DMS 273 treated with DMSO at 0.1 percent for 48 hours (cell line): ENCODE measurements at regions not wholly inside any gene's neighbourhood (a gene's known extent, or its start where the extent isn't known, plus 50 kb on each side); places are given as distances from the start of the nearest gene placed in this dataset.
"Not testable (repeated sequence)": the region's sequence is repeated elsewhere in the genome, so short reads cannot be mapped to it uniquely, and the experiment has no call there.

ENCODE experiments used
- DNase-seq: peaks from one replicate; lab custom pipeline; 2025; lab: John Stamatoyannopoulos, UW

DNA sequence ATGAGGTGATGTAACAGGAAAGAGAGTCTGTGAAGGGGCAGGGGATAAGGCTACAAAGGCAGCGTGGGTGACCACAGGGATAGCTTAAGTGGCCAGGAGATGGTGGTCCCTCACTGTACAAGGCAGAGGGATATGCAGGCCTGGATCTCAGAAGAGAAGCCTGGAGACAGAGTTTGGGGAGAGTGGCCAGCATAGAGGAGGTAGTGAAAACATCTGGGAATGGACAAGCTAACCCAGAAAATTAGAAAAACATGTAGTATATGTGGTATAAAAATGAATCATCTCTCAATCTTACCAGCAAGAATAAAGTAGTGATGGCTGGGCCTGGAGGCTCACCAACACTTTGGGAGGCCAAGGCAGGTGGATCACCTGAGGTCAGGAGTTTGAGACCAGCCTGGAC lies 349.2 kb upstream of the KLF4 start:
- no peak for DNase-seq

DNA sequence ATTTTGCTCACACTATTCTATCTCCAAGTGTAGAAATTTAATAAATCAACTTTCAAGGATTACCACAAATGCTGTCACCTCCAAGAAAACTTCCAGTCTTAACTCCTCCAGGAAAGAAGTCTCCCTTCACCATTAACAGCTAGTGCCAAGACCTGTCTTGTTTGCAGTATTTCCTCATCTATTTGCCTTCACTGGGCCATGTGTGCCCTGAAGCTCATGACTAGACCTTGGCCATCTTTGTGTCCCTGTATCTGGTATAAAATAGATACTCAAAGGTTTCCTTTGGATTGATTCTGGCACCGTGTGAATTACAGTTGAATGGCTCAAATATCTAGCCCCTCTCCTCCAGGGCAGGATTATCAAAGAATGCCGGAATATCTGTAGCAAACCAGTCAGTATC lies 346.7 kb upstream of the KLF4 start:
- DNase-seq: no peak

DNA sequence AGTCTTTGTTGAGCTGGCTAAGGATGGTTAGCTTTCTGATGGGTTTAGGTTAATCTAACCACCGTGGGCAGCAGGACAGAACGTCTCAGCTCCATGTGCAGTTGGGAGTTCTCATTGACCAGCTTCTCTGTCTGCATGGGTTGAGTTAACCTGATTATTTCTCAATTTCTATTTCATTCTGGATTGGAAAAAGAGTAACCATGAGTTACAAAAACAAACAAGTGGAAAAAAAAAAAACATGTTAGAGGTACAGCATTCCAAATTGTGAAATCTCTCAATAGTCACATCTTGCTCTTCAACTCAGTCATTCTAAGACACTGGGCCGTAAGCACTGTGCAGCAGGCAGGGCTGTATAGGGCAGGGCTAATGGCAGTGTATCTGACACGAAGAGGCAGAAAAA lies 343.7 kb upstream of the KLF4 start:
- no peak for DNase-seq

DNA sequence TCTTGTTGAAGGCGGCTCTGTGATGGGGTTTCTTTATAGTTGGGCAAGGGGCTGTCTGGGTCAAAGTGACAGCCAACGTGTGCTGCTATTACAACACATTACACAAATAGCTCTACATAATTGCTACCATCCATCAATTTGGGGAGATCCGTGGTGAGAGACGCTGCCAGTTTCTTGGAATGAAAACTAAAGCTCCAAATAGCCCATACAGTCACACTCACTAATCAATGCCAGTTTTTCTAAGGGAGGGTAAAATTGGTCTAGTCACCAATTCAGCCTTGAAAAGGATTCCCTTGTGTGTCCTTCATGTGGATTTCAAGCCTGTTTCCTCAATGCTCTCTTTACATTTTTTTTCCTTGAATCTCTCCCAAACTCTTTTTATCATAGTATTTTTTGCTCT lies 343.3 kb upstream of the KLF4 start:
- no peak for DNase-seq

DNA sequence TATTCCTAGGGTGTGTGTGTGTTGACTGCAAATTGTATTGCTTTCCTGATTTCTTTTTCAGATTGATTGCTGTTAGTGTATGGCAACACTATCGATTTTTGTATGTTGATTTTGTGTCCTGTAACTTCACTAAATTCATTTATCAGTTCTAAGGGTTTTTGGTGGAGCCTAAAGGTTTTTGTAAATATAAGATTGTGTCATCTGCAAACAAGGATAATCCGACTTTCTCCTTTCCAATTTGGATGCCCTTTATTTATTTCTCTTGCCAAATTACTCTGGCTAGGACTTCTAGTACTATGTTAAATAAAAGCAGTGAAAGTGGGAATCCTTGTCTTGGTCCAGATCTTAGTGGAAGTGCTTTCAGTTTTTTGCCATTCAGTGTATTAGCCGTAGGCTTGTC lies 340.9 kb upstream of the KLF4 start:
- DNase-seq: no peak

DNA sequence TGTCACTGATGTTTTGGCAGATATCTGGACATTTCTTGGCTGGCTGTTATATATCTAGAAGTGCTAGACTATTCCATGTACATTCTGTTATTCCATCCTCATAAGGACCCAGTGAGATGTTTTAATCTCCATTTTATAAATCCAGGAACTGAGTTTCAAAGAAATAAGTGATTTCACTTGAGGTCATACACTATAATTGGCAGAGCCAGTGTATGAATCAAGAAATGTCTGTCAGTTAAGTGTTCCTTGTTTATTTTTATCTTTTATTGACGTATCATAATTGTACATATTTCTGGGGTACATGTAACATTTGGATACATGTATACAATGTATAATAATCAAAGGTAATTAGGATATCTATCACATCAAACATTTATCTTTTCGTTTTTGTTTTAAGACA lies 338.3 kb upstream of the KLF4 start:
- DNase-seq: no peak

DNA sequence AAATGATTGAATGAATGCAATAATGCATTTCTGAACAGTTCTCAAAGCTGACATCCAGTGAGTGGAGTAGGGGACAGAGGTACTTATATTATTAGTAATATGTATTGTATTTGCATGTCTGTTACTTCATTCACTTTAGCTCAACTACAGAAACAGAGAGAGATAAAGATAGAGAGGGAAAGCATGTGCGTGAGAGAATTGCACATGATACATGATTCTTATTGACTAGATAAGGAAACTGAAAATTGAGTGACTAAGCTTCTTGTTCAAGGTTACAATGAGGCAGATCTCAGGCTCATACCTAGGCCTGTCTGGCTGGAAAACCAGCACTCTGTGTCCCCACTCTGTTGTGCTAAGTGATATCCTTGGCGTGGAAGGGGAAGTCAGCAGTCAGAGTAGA lies 337.7 kb upstream of the KLF4 start:
- no peak for DNase-seq

DNA sequence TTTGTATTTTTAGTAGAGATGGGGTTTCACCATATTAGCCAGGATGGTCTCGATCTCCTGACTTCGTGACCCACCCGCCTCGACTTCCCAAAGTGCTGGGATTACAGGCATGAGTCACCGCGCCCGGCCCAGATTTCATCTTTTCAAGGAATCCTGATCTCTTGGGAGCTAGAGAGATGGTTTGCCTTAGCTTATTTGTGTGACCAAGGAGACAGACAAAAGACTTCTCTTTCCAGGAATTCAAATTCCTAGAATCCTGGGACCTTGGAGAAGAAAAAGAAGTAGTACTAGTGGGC lies 337.1 kb upstream of the KLF4 start:
- not testable (repeated sequence) for DNase-seq

DNA sequence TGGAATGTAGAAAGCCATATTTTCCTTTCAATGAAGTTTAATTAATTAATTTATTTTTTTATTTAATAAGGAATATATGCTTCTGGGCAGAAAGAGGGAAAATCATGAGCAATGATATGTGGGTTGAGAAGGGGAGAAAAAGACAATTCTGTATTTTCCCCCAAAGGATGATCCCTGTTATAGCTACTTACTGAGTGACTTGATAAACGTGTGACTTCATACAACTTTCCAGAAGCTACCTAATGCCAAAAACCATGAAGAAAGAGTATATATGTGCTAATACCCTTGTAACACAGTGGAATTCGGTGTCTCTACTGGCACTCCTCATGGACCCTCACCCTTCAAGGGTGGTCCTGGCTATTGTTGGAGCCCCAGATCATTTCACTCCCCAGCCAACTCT lies 335.0 kb upstream of the KLF4 start:
- DNase-seq: no peak

DNA sequence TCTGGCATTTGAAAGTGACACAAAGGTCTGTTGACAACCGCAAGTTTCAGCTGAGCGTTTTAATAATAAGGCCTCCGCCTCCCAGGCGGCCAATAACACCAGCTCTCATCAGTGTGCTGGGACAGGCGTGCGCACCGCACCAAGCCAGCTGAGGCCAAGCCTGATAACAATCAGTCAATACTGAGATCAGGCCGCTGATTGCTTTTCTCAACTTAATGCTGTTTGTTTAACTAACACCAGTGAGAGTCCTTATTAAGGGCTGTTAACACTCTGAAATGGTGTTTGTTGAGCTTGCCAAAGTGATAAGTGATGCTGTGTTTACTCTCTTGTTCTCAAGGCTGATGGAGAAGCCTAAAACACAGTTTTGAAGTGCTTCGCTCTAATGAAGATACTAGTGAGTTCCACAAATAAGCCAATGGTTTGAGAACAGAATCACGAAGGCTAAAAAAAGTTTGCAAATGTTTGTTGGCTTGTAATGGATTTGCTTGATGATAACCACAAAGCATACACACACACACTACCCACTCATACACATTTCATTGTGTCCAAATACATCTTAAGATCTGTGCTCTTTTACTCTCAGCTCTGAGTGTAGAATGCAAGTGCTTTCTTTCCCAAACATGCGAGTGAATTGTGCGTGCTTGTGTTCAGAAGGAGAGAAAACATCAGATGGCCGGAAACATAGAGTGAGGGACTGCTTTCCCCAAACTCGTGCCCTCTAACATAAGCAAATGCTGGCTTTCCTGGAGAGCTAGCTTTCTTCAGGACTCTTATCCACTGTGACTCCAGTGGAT lies 330.4 kb upstream of the KLF4 start:
- DNase-seq: no peak

DNA sequence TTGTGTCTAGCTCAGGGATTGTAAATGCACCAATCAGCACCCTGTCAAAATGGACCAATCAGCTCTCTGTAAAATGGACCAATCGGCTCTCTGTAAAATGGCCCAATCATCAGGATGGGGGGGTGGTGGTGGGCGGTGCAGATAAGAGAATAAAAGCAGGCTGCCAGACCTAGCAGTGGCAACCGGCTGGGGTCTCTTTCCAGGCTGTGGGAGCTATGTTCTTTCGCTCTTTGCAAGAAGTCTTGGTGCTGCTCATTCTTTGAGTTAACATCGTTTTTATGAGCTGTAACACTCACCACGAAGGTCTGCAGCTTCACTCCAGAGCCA lies 328.9 kb upstream of the KLF4 start:
- DNase-seq: not testable (repeated sequence)

DNA sequence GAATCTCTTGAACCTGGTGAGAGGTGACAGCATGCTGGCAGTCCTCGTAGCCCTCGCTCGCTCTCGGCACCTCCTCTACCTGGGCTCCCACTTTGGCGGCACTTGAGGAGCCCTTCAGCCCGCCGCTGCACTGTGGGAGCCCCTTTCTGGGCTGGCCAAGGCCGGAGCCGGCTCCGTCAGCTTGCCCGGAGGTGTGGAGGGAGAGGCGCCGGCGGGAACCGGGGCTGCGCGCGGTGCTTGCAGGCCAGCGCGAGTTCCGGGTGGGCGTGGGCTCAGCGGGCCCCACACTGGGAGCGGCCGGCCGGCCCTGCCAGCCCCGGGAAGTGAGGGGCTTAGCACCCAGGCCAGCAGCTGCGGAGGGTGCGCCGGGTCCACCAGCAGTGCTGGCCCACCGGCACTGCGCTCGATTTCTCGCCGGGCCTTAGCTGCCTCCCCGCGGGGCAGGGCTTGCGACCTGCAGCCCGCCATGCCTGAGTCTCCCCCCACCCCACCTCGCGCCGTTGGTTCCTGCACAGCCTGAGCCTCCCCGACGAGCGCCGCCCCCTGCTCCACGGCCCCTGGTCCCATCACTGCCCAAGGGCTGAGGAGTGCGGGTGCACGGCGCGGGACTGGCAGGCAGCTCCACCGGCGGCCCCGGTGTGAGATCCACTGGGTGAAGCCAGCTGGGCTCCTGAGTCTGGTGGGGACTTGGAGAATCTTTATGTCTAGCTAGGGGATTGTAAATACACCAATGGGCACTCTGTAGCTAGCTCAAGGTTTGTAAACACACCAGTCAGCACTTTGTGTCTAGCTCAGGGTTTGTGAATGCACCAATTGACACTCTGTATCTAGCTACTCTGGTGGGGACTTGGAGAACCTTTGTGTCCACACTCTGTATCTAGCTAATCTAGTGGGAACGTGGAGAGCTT lies 328.3 kb upstream of the KLF4 start:
- DNase-seq: not testable (repeated sequence)

DNA sequence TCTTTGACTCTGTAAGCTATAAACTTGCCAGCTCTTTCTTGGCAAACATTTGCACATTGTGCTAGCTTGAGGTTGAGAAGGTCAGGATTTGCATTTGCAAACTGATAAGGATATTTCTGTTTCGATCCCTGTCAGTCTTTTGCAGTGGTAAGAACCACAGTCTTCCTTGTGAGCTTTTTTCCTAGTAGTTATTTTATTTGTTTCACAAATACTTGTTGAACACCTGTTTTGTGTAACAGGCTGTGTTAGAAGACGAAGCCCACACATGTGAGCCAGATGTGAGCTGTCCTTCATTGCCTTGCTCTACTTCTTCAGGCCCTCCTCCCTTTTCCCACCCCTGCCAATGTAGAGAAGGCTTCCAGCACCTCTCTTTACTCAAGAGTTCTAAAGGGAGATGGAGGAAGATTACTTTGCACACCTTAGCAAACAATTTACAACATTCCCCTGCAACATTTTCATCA lies 327.0 kb upstream of the KLF4 start:
- no peak for DNase-seq

DNA sequence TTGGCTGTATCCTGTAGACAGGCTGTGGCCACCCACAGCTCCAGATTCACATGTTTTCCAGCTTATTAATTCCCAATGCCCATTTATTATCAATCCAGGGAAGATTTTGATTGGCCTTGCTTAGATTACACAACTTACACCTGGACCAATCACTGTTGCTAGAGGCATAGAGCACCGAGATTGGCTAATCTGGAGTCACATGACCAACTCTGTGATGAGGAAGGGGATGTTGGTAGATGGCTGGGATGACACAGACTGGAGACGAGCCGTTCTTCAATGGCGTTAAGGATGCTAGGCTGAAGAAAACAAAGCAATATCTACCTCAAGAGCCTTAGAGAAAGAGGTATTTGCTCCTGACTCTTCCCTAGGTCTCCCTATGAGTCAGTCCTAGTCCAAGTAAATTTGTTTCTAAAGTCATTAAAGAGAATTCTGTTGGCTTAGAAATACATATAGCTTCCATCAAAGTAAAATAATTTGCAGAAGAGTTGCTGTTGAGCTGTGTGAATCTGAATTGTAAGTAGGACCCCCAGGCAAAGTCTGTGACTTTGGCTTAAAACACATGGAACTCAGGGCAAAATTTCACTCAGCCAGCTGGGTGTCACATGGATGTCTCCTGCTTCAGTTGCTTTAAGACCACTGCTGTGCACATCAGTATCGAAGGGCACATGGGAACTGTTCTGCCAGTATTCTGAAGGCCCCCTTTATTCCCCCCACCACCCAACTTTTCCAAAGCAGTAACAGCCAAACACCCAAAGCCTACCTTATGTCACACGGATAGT lies 326.4 kb upstream of the KLF4 start:
- no peak for DNase-seq

DNA sequence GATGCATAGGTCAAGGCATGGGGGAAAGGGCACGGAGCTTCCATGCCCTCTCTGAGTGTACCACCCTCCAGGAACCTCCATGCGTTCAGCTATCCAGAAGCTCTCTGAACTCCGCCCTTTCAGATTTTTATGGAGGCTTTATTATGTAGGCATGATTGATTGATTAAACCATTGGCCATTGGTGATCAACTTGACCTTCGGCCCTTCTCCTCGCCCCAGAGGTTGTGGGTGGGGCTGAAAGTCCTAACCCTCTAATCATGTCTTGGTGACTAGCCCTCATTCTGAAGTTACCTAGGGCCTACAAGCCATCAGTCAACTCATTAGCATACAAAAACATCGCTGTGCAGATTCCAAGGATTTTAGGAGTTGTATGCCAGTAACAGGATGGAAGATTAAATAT lies 323.7 kb upstream of the KLF4 start:
- no peak for DNase-seq

DNA sequence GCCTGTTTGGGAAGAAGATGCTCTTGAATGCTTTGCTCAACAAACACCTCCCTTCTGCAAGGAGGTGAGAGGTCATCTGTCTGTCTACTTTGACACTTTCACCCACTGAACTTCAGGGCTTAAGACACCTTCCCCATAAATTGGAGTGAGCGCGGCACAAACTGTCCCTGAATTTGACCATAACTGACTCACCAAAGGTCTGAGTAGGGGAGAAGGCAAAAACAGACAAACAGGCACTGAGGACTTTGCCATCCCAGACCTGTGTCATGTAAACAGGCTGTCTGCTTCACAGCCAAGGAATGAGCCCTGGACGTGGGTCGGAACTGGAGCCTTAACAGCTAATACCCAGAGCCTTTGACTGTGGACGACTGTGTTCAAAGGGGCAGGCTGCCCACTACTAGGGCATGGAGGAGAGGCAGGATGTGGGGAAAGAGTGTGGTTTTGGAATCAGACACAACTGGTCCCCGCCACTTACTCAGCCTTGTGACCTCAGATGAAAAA lies 320.9 kb upstream of the KLF4 start:
- DNase-seq: no peak

DNA sequence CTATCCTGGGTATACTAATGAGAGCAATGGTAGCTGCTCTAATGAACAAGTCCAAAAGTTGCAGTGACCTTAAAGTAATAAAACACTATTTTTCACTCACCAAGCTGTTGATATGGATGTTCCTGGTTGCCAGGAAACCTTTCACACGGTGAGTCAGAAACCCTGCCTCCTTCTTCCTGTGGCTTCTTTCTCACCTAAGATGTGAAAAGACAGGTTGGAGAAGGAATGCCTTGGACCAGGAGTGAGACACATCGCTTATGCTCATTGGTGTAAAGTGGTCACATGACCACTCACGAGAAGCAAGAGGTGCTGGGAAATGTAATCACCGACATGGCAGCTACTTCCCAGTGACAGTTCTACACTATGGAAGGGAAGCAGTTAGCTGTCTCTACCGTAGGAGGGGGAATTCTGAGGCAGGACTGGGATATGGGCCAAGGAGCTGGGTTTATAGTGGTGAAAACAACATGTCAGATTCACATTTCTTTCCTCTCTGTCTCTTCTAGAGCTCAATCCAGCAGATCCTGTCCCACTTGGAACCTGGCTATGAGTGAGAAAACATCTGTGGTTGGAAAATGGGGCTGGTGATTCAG lies 320.4 kb upstream of the KLF4 start:
- no peak for DNase-seq

DNA sequence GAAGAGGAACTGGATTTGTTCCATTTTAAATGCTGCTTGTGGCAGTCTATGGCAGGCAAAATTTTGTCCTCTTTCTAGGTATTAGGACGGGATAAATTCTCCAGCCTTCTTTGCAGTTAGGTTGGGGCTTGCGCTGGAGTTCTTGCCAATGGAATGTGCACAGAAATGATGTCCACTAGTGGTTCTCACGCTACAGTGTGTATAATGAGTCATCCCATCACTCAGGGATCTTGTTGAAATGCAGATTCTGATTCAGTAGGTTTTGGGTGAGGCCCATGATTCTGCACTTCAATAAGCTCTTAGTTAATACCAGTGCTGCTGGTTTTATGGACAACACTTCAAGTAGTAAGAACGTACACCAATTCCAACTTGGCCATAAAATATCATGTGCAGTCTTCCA lies 317.6 kb upstream of the KLF4 start:
- DNase-seq: no peak

DNA sequence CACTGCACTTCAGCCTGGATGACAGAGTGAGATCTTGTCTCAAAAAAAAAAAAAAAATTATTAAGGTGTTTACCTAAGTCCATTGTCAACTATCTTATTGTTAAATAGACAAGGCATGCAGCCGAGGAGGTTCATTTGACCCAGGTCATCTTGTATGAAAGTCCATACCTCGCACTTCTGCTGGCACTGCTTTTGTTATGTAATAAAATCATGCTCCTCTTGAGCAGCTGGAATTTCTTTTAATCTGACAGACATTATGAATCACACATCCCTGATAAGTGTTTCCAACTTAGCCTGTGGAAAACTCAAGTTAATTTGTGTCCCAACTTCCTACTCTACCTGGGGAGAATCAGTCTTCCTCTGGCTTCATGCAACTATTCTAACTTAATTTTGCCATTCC lies 315.6 kb upstream of the KLF4 start:
- DNase-seq: no peak

DNA sequence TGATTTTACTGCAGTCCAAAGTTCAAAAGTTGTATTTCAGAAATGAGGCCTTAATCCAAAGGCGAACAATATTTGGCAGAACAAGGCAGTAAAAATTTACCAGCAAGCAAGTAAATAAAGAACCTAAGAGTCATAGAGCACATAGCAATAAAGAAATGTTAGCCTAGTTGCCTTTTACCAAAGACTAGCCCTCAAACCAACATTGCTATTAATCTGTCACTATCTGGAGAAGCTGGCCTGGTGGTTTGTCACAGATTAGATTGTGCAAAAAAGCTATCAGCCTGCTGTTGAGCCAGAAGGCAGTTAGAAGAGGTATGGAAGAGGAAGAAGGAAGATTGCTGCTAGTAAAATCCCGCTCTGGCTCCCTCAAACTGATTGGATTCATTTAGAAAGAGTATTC lies 304.7 kb upstream of the KLF4 start:
- no peak for DNase-seq

DNA sequence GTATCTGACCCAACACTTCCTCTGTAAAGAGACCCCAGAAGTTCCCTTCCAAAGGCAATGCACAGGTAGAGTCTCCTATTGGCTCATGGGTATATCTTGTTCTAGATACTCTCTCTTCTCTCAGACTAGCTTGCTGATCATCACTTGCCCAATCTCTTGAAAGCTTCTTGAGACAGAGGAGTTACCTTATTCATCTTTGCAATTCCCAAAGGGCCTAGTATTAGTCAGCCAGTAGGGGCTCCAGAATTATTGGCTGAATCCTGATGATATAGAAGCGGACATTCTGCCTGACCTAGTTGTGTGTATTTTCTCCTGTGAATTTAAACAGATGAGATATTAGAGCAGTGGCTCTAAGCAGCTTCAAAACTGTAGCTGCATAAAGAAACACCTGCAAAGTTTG lies 304.0 kb upstream of the KLF4 start:
- no peak for DNase-seq

DNA sequence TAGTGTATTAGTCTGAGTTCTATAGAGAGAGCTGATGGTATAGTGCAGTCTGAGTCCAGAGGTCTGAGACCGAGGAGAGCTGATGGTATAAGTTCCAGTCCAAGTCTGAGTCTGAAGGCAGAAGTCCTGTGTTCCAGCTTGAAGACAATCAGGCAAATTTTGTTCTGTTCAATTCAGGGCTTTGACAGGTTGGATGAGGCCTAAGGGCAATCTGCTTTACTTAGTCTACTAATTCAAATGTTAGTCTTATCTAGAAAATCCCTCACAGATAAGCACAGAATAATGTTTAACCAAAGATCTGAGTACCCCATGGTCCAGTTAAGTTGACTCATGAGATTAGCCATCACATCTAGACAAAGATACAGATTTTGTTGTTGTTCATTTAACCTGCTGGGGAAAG lies 303.0 kb upstream of the KLF4 start:
- no peak for DNase-seq
